ENCODE measurements at regions not wholly inside any gene's neighbourhood (a gene's known extent, or its start where the extent isn't known, plus 50 kb on each side); places are given as distances from the start of the nearest gene placed in this dataset.
"Not testable (repeated sequence)": the region's sequence is repeated elsewhere in the genome, so short reads cannot be mapped to it uniquely, and the experiment has no call there.

DNA sequence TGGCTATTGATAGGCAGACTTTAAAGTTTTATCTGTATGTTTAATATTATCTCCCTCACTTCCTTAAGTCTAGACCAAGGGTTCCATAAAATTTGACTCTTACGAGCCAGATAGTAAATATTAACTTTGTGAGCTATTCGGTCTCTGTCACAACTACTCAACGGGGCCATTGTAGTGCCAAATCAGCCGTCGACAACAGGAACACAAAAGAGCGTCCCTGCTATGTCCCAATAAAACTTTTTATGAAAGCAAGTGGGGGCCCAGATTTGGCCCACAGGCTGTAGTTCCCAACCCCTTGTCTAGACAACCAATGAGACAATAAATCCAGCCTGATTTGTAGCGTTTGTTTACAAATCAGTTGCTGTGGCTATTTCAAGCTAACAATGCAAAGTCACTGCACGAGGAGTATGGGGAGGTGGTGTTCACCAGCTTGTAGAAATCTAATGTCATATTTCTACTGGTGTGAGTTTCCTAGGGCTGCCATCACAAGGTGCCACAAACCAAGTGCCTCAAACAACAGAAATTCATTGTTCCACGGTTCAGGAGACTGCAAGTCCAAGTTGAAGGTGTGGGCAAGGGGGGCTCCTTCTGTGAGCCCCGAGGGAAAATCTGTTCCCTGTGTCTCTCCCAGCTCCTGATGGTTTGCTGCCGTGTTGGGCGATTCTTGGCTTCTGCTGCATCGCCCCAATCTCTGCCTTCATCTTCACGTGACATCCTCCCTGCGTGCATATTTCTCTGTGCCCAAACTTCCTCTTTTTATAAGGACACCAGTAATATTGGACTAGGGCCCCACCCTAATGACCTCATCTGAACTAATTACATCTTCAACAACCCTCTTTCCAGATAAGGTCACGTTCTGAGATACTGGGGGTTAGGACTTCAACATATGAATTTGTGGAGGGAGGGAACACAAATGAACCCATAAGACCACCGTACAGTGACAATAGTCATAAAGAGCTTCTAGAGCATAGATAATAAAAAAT, 356.0 kb upstream of the JARID2 start:
- H3K36me3 Mint-ChIP-seq (ENCODE audit: low read depth) = no peaks in the 10 kb centered on the region
- no peak for DNase-seq
- no peaks in the 10 kb centered on the region for H3K4me1 Mint-ChIP-seq
- peaks cover 5% of the 10 kb centered on the region for H3K27me3 Mint-ChIP-seq
- no peak for ATAC-seq
- no peak overlapping the region for H3K4me3 Mint-ChIP-seq
- H3K27ac Mint-ChIP-seq = no peak overlapping the region
- no peaks in the 10 kb centered on the region for H3K9me3 ChIP-seq (ENCODE audit: control insufficient read depth, low read length, poor library complexity, severe bottlenecking)

DNA sequence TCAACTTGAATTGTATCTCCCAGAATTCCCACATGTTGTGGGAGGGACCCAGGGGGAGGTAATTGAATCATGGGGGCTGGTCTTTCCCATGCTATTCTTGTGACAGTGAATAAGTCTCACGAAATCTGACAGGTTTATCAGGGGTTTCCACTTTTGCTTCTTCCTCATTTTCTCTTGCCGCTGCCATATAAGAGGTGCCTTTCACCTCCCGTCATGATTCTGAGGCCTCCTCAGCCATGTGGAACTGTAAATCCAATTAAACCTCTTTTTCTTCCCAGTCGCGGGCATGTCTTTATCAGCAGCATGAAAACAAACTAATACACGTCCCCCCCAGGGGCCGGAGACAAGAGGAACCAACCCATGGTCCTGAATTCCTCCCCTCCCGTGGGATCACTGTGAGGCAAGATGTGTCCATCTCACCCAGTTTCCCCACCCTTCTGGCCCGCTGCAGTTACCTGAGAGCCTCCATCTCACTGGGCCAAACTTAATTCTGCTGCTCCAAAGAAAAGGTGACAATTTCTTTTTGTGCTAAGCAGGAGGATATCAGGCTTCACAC, 354.0 kb upstream of the JARID2 start:
- not testable (repeated sequence) for H3K4me1 Mint-ChIP-seq; H3K27me3 Mint-ChIP-seq; DNase-seq; H3K27ac Mint-ChIP-seq; ATAC-seq; H3K36me3 Mint-ChIP-seq (ENCODE audit: low read depth); H3K4me3 Mint-ChIP-seq; H3K9me3 ChIP-seq (ENCODE audit: control insufficient read depth, low read length, poor library complexity, severe bottlenecking)

DNA sequence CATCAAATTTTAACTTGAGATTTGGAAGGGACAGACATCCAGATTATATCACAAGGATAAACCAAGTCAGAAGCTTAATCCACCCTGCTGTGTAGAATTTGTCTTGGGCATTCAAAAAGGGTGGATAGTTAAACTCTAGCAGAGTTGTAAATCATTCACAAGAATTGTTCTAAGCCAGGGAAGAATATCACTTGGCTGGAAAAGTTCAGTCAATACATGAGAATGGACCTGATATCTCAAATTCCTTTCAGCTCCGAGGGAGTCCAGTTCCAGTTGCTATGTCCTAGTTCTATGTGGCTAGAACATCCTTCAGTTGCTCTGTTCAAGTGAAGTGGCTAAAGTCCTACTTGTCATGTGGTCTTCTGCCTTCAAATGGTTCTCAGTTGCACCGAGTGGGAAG, 351.8 kb upstream of the JARID2 start:
- no peak overlapping the region for H3K27ac Mint-ChIP-seq
- no peaks in the 10 kb centered on the region for H3K36me3 Mint-ChIP-seq (ENCODE audit: low read depth)
- DNase-seq = no peak
- peaks cover 5% of the 10 kb centered on the region for H3K27me3 Mint-ChIP-seq
- no peaks in the 10 kb centered on the region for H3K4me1 Mint-ChIP-seq
- no peak for ATAC-seq
- no peaks in the 10 kb centered on the region for H3K9me3 ChIP-seq (ENCODE audit: control insufficient read depth, low read length, poor library complexity, severe bottlenecking)
- no peak overlapping the region for H3K4me3 Mint-ChIP-seq

DNA sequence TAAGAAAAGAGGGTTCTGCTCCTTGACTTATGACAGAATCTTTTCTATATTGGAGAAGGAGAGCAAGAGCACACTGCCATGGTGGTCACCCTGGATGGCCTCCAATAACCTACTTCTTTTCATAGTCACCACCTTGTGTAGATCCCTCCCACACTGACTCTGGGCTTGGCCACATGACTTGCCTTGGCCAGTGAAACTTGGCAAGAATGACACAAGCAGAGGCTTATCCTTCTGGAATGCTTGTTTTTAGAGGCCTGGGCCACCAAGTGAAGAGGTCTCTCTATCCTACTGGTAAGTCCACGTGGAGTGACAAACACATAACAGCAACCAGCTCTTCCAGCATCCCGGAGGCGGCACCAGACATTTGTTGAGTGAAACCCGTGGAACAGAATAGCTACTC, 349.4 kb upstream of the JARID2 start:
- Mint-ChIP-seq H3K4me1 (no peaks in the 10 kb centered on the region), H3K27ac (no peak overlapping the region), H3K36me3 (ENCODE audit: low read depth) (no peaks in the 10 kb centered on the region), H3K27me3 (peaks cover 5% of the 10 kb centered on the region), H3K4me3 (no peak overlapping the region)
- H3K9me3 ChIP-seq (ENCODE audit: control insufficient read depth, low read length, poor library complexity, severe bottlenecking) = no peaks in the 10 kb centered on the region
- no peak for ATAC-seq
- DNase-seq = no peak

DNA sequence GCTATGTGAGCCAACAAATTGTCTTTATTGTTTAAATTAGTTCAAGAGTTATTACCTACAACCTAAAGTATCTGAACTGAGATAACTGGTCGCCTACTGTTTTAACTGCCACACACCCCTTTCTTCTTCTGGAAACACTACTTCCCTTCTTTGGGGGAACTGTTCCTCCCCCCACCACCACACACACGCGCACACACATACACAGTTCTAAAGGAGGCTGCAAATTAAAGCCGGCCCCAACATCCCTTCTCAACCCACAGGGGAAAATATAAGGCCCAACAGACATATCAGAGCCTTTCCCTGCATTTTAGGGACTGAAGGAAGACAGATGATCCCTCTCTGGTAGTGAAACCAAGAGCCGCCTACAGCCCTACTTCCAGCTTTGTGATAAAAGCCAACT, 348.0 kb upstream of the JARID2 start:
- Mint-ChIP-seq H3K36me3 (ENCODE audit: low read depth) (no peaks in the 10 kb centered on the region), H3K27ac (no peak overlapping the region)
- no peak for ATAC-seq

DNA sequence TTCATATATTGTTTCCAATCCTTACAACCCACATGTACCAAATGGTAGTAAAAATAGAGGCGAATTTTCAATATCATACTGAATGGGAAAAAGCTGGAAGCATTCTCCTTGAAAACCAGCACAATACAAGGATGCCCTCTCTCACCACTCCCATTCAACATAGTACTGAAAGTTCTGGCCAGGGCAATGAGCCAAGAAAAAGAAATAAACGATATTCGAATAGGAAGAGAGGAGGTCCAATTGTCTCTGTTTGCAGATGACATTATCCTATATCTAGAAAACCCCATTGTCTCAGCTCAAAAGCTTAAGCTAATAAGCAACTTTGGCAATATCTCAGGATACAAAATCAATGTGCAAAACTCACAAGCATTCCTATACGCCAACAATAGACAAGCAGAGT, 346.4 kb upstream of the JARID2 start:
- not testable (repeated sequence) for H3K4me1 Mint-ChIP-seq; ATAC-seq; H3K27ac Mint-ChIP-seq; H3K4me3 Mint-ChIP-seq; H3K27me3 Mint-ChIP-seq; DNase-seq; H3K9me3 ChIP-seq (ENCODE audit: control insufficient read depth, low read length, poor library complexity, severe bottlenecking); H3K36me3 Mint-ChIP-seq (ENCODE audit: low read depth)

More for the DNA sequence above, 348.0 kb upstream of the JARID2 start:
- no peak for DNase-seq
- H3K27me3 Mint-ChIP-seq = no peaks in the 10 kb centered on the region
- no peak overlapping the region for H3K4me3 Mint-ChIP-seq
- H3K4me1 Mint-ChIP-seq = no peaks in the 10 kb centered on the region
- H3K9me3 ChIP-seq (ENCODE audit: control insufficient read depth, low read length, poor library complexity, severe bottlenecking) = no peaks in the 10 kb centered on the region

DNA sequence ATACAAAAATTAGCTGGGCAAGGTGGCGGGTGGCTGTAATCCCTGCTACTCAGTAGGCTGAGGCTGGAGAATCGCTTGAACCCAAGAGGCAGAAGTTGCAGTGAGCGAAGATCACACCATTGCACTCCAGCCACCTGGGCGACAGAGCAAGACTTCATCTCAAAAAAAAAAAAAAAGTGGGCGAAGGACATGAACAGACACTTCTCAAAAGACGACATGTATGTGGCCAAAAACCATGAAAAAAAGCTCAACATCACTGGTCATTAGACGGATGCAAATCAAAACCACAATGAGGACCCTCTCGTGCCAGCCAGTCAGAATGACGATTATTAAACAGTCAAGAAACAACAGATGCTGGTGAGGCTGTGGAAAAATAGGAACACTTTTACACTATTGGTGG, 344.9 kb upstream of the JARID2 start:
- DNase-seq (no peak), ATAC-seq (no peak)
- no peak overlapping the region for H3K27ac Mint-ChIP-seq
- H3K36me3 Mint-ChIP-seq (ENCODE audit: low read depth) = no peaks in the 10 kb centered on the region
- no peaks in the 10 kb centered on the region for H3K4me1 Mint-ChIP-seq
- H3K9me3 ChIP-seq (ENCODE audit: control insufficient read depth, low read length, poor library complexity, severe bottlenecking) = no peaks in the 10 kb centered on the region
- no peaks in the 10 kb centered on the region for H3K27me3 Mint-ChIP-seq
- no peak overlapping the region for H3K4me3 Mint-ChIP-seq

DNA sequence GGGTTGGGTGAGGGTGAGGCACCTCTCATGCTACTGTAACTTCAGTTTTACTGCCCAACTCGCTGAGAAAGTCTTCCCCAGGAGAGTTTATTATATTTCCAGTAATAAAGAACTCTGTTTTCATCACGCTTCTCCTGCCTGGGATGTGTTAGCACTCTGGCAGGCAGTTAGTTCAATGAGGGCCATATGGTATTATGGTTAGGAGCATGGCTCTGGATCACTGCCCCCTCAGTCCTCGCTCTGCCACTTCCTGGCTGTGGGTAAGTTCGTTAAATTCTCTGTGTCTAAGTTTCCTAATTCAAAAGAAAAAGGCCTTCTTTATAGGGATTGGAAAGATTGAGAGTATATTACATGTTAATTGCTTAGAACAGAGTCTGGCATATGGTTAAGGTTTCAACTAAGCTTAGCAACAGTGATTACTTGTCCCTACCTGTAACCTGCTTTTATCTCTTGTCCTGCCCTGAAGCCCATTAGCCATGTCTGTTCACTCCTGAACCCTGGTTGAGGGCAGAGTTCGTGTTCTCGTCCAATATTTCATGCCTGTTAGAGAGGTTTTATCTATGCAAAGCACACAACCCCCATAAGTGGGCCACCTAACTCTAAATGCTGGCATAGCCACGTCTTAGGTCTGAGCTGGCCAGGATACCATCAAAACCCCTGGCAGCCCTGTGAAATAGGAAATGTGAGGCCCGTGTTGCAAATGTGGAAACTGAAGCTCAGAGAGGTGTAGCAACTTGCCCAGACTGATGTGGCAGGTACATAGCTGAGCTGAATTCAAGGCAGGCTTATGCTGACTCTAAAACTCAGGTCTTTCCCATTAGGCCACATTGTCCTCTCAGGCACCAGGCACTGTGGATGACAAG, 342.5 kb upstream of the JARID2 start:
- Mint-ChIP-seq H3K27me3 (no peaks in the 10 kb centered on the region), H3K4me3 (no peak overlapping the region), H3K4me1 (no peaks in the 10 kb centered on the region), H3K27ac (no peak overlapping the region), H3K36me3 (ENCODE audit: low read depth) (no peaks in the 10 kb centered on the region)
- ATAC-seq (no peak), DNase-seq (no peak)
- H3K9me3 ChIP-seq (ENCODE audit: control insufficient read depth, low read length, poor library complexity, severe bottlenecking) = no peaks in the 10 kb centered on the region

DNA sequence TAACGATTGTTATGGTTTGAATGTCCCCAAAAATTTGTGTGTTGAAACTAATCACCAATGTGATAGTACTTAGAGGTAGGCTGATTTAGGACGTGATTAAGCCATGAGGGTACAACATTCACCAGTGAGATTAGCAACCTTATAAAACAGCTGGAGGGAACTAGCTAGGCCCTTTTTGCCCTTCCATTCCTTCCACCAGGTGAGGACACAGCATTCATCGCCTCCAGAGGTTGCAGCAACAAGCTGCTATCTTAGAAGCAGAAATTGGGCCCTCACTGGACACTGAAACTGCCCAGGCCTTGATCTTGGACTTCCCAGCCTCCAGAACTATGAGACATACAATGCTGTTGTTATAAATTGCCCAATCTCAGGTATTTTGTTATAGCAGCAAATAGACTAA, 340.7 kb upstream of the JARID2 start:
- no peaks in the 10 kb centered on the region for H3K36me3 Mint-ChIP-seq (ENCODE audit: low read depth)
- DNase-seq = no peak
- no peaks in the 10 kb centered on the region for H3K9me3 ChIP-seq (ENCODE audit: control insufficient read depth, low read length, poor library complexity, severe bottlenecking)
- H3K27ac Mint-ChIP-seq = no peak overlapping the region
- no peaks in the 10 kb centered on the region for H3K27me3 Mint-ChIP-seq
- no peak overlapping the region for H3K4me3 Mint-ChIP-seq
- no peak for ATAC-seq
- no peaks in the 10 kb centered on the region for H3K4me1 Mint-ChIP-seq

DNA sequence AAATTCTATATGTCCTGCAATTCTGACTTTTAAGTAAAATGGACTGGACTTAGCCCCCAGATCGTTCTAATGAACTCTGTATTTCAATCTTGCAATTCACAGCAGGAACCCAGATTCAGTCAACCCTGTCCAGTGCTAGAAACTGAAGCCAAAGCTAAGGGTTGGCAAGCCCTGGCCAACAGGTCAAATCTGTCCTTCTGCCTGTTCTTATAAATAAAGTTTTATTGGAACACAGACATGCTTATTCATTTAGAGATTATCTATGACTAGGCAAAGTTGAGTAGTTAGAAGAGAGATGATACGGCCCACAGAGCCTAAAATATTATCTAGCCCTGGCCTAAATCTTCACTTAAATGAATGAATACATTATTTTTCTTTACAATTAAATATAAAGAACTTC, 339.2 kb upstream of the JARID2 start:
- Mint-ChIP-seq H3K4me3 (no peak overlapping the region), H3K27me3 (no peaks in the 10 kb centered on the region), H3K36me3 (ENCODE audit: low read depth) (no peaks in the 10 kb centered on the region), H3K27ac (no peak overlapping the region), H3K4me1 (peaks cover 13% of the 10 kb centered on the region)
- H3K9me3 ChIP-seq (ENCODE audit: control insufficient read depth, low read length, poor library complexity, severe bottlenecking) = no peaks in the 10 kb centered on the region
- DNase-seq (no peak), ATAC-seq (no peak)

DNA sequence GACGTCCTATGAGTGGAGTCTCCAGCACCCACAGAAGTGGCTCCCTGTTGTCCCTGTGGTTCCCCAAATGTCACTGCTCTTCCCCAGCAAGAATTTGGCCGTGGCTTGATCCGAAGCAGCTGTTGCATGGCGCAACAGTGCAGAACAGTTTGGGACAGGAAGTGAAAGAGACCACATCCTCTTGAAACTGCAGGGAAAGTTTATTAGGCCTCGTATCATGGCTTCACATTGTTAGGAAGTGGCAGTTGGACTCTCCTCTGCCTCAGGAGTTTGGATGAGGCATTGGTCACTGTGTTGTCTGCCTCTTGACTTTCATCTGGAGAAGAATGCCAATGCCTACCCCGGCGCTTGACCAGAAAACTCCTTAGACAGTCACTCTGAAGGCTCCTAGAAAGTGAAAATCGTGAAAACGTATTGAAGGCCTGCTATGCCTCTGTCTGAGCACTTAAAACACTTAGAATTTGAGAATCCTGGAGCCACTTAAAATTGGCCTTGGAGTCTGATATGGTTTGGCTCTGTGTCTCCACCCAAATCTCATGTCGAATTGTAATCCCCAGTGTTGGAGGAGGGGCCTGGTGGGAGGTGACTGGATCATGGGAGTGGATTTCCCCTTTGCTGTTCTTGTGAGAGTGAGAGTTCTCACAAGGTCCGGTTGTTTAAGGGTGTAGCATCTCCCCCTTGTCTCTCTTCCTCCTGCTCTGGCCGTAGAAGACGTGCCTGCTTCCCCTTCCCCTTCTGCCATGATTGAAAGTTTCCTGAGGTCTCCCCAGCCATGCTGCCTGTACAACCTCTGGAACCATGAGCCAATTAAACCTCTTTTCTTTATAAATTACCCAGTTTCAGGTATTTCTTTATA, 334.9 kb upstream of the JARID2 start:
- Mint-ChIP-seq H3K4me3 (peak overlapping the region; percentile 85), H3K27ac (peak overlapping the region; percentile 83), H3K4me1 (peaks cover 16% of the 10 kb centered on the region), H3K27me3 (no peaks in the 10 kb centered on the region), H3K36me3 (ENCODE audit: low read depth) (no peaks in the 10 kb centered on the region)
- peak; percentile 73 for ATAC-seq
- DNase-seq = no peak
- H3K9me3 ChIP-seq (ENCODE audit: control insufficient read depth, low read length, poor library complexity, severe bottlenecking) = no peaks in the 10 kb centered on the region

DNA sequence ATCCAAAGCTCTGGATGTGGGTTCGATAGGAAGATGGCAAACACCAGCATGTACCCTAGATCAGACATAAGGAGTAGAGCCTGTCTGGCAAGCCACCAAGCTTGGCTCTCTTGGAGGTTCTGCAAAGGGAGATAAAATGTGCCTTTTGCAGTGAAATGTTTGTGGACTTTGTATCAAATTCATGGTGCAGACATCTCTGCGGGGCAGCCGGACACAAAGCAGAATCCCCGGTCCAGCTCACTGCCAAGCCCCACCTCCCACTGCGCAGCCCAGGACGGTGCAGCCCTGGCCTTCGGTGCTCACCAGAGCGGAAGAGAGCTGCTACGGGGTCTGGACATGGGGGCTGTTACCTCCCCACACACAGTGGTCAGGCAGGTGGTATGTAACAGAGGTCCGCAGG, 333.6 kb upstream of the JARID2 start:
- Mint-ChIP-seq H3K4me1 (peaks cover 16% of the 10 kb centered on the region), H3K27ac (peak overlapping the region; percentile 83), H3K36me3 (ENCODE audit: low read depth) (no peaks in the 10 kb centered on the region), H3K4me3 (no peak overlapping the region), H3K27me3 (no peaks in the 10 kb centered on the region)
- no peak for ATAC-seq
- DNase-seq = no peak
- no peaks in the 10 kb centered on the region for H3K9me3 ChIP-seq (ENCODE audit: control insufficient read depth, low read length, poor library complexity, severe bottlenecking)
